Activated T-cell treated with anti-CD3 and anti-CD28 coated beads for 24 hours (primary cell): ENCODE measurements at regions not wholly inside any gene's neighbourhood (a gene's known extent, or its start where the extent isn't known, plus 50 kb on each side); places are given as distances from the start of the nearest gene placed in this dataset.

Experiments used
- DNase-seq: peaks from one replicate; pipeline ENCODE4 v3.0.0-alpha.2; 2020; ENCODE audit warnings: low read depth

- DNase-seq = no peak
Measured at GRCh38 chr14:104356020-104356737, 217.8 kb downstream of the KIF26A start.

GRCh38 chr14:104356738-104357688 is 218.6 kb downstream of the KIF26A start:
- DNase-seq = no peak

- DNase-seq = no peak
Measured at GRCh38 chr14:104357689-104358527, 219.5 kb downstream of the KIF26A start.

- no peak for DNase-seq
Measured at GRCh38 chr14:104358528-104359300, 220.3 kb downstream of the KIF26A start.

- DNase-seq = no peak
Measured at GRCh38 chr14:104359301-104359968, 220.1 kb upstream of the C14orf180 start.

GRCh38 chr14:104359969-104360442 is 219.6 kb upstream of the C14orf180 start:
- DNase-seq = no peak

- no peak for DNase-seq
Measured at GRCh38 chr14:104360501-104360900, 219.1 kb upstream of the C14orf180 start.

- no peak for DNase-seq
Measured at GRCh38 chr14:104361101-104361591, 218.4 kb upstream of the C14orf180 start.

- no peak for DNase-seq
Measured at GRCh38 chr14:104361921-104362681, 217.5 kb upstream of the C14orf180 start.

GRCh38 chr14:104362761-104363605 is 216.6 kb upstream of the C14orf180 start:
- DNase-seq = no peak

- no peak for DNase-seq
Measured at GRCh38 chr14:104363891-104364760, 215.4 kb upstream of the C14orf180 start.

- DNase-seq = no peak
Measured at GRCh38 chr14:104364830-104365229, 214.7 kb upstream of the C14orf180 start.

- no peak for DNase-seq
Measured at GRCh38 chr14:104366931-104367865, 212.4 kb upstream of the C14orf180 start.

- no peak for DNase-seq
Measured at GRCh38 chr14:104367866-104368750, 211.5 kb upstream of the C14orf180 start.

- no peak for DNase-seq
Measured at GRCh38 chr14:104368751-104369100, 210.8 kb upstream of the C14orf180 start.

GRCh38 chr14:104369208-104369607 is 210.4 kb upstream of the C14orf180 start:
- DNase-seq = no peak
